GM21786 (cell line): ENCODE measurements at regions not wholly inside any gene's neighbourhood (a gene's known extent, or its start where the extent isn't known, plus 50 kb on each side); places are given as distances from the start of the nearest gene placed in this dataset.

Source experiments
- ATAC-seq: cut with Tn5 transposase; IDR thresholded peaks from one replicate; pipeline ENCODE4 v1.9.1; 2021; ENCODE audit not compliant: unreplicated experiment

DNA sequence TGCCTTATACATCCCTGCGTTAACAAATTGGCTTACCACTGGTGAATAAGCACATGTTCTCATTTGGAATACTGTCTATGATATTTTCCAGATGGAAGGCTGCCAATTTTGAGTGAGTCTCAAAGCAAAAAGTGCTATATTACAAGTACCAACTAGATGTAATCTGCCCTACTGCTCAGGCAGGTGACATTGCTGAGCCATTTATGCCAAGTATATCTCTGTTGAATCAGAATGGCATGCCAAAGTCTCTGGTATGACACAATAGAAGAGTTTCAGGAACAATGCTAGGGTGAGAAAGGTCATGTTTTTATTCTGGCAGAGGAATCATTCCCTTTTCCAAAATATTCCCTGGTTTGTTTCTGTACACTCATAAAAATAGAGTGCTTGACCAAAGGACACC, 356.5 kb downstream of the CDH9 start:
- no peak for ATAC-seq

DNA sequence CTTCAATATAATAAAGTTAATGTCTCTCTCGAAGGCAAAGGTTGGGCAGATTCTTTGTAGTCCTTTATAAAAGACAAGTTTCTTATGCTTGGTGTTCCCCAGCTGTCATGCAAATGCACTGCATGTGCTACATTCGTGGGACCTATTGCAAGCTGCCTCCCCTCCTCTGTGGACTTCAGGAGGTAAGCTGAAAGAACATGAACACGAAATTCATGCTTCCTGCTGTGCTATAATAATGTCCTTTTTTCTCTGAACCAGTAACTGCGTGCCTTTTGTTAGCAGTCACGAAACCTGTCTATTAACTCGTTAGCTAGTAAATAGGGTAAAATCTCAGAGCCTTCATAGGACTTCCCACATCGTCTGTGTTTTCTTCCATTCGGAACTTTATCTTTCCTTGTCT, 363.5 kb downstream of the CDH9 start:
- ATAC-seq, result no peak

DNA sequence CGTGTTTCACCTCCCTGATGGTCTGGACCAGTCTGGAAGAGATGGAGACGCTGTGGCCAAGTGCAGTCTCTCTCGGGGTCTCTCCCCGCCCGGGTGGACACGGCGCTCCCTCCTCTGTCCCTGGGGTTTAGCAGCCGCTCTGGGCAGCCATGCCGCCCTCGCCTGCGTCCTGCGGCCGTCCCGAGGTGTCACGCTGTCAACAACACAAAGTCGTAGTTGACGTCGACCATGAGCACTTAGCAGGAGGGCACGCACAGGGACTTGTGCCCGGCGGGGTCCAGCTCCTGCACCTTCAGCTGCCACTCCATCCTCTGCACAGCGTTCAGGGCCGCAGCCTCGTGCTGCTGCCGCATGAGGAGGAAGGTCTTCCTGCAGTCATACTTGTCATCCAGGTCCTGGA, 368.9 kb downstream of the CDH9 start:
- no peak for ATAC-seq

DNA sequence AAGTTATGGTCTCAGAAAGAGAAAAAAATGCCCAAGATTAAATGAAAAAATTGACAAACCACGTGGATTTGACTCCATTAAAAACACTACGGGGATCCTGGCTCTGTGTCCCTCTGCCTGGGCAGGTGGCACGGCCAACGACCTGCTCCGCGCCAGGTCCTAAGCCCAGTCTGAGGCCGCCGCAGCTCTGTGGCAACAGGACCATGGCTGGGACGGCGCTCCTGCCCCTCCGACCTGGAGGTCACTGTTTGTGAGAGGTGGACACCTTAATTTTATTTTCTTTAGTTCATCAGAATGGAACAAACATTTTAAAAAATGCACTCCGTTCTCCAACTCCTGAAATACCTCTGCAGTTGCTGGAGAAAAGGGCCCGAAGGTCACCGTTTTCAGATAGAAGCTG, 369.4 kb downstream of the CDH9 start:
- ATAC-seq, result no peak

DNA sequence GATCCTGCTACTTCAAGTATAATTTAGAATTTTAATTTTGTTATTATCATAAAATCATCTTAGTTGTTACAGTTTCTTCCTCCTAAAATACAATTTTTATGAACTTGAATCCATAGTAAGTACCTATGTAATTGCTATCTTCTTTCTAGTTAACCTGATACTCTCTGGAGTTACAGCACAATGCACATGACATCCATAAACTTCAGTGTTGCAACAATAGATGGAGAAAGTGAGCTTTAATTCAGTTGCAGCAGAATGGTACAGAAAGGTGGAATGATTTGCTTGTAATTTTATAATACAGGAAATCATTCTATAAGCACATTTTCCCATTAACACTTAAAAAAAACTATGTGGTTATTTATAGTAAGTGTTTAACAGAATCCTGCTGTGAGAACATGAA, 372.0 kb downstream of the CDH9 start:
- no peak for ATAC-seq

DNA sequence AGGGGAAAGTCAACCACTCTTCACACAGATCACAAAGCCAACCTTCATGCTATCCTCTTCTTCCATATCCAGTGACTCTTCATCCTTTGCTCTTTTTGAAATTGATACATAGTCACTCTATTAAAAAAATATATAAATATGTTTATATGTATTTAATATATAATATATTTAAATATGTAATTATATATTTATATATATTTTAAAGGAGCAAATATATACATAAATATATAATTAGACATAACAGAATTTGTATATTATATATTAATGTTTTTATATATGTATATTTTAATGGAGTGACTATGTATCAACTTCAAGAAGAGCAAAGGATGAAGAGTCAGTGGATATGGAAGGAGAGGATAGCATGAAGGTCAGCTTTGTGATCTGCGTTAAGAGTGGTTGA, 374.9 kb downstream of the CDH9 start:
- no peak for ATAC-seq

DNA sequence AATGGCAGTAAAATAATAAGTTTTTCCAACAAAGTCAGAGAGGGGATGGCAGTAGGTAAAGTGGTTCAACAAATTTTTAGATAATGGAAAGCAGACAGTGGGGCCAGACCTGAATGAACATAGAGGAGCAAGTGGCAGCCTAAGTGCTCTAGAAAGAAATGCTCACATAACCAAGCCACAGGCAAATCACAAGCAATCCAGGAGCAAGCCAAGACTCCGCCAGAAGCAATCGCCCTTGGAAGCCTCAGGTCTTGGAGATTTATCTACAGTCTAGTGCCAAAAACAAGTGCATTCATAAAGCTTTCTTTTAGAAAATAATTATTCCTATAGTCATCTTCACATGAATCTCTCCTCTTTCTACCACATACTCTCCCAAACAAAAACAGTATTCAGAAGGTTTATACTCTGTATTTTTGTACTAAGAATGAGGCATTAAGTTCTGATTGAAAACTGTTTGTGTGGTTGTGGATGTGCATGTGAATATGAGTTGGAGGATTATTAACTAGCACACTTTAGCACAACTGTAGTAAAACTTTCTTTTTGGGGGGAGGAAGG, 375.5 kb downstream of the CDH9 start:
- ATAC-seq, result no peak

DNA sequence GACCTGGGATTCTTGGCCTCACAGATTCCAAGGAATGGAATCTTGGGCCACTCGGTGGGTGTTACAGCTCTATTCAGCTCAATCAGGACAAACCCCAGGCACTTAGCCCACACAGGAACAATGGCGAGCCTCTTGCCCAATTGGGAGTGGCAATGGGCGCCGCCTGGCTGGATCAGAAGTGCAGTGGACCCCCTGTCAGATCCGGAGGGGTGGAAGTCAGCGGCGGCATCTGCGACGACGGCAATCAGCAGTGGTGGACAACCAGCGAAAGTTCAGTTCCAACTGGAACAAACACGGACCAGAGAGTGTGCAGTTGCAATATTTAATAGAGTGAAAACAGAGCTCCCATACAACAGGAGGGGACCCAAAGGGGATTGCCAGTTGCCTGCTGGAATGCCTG, 378.3 kb downstream of the CDH9 start:
- ATAC-seq, result no peak

DNA sequence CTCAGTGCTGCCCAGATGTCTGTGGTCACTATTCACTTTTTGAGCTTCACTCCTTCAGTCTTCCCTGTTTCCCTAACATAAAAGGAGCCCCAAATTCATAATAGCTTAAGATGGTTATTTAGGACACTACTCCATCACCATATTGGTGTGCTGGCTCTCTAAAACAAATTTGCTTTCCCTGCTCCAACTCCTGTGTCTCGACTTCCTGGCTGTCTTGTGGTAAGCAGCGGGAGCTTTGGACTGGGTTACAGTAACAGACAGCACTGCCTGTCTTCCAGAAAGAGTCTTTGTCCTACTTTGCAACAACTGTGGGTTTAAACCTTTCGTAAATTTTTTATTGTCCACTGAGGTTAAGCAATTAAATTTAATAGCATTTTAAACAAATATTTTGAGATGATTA, 389.4 kb downstream of the CDH9 start:
- ATAC-seq, result no peak

DNA sequence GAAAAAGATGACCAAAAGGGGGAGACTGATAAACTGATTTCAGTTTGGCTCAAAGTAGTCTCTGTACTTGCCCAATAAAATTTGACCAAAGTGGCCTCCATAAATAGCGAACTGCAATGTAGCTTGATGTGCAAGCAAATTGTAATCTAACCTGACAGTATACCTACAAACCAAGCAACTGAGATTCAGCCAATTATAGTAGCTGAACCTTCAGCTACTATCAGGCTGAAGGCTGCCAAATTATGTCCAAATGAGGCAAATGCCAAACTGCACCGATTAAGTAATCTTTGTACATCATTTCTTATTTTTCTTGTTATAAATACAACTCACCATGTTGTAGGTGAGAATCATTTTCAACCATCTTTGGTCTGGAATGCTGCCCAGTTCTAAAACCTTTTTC, 390.6 kb downstream of the CDH9 start:
- ATAC-seq, result no peak

DNA sequence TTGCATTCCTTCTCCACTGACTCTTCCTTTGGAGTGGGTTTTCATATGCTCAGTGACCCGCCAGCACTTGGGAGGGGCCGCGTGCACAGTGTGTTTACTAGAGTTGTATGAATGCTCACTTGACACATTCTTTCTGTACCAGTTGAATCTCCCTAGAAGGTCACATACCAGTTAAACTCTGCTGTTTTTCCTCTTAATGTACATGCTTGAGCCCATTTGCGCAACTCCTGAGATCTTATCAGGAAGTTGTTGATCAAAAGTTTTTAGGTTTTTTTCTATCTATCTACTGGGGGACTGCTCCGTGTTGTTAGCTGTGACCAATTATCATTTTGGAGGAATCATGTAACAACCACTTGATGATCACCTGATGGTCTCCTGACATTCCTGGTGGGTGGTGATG, 392.7 kb downstream of the CDH9 start:
- no peak for ATAC-seq

DNA sequence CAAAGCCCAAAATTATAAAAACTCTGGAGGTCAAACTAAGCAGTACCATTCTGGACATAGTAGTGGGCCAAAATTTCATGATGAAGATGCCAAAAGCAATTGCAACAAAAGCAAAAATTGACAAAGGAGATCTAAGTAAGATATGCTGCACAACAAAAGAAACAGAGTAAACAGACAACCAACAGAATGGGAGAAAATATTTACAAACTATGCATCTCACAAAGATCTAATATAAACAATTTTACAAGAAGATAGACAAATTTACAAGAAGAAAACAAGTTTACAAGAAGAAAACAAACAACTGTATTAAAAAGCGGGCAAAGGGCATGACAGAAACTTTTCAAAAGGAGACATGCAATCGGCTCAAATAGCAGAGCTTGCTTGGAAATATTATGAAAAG, 396.9 kb downstream of the CDH9 start:
- no peak for ATAC-seq

DNA sequence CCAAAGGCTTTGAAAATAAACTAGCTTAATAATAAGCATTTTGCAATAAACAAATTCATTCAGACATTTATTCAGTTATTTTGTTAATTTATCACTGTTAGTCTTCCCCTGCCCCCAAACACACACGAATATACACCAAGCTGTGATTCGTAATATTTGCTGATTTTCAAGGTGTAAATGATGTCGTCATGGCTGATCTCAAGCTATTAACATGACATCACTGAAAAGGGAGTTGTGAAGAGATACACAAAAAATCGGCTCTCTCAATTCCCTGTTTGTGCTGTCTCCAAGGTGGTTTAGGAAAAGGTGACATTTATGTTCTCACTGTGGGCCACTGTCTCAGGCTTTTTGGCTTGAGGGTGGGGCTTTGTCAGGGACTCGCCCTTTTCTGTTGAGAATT, 413.3 kb downstream of the CDH9 start:
- ATAC-seq, result no peak

DNA sequence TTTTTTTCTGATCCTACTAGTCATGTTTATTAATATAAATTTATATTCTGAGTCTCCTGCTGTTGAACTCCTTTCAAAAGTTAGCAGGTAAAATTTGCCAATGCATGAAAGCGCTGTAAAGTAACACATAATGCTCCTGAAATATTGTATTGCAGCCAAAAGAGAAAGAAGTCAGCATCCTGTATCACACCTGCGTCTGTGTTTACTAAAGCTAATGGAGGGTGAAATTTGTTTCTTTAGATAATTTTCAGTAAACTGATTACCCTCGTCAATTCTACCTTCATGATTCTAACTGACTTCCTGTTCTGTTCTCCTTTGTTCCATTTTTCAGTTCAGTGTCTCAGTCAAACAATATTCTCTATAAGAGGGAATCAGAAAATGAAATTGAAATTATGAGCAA, 415.4 kb downstream of the CDH9 start:
- ATAC-seq, result no peak

DNA sequence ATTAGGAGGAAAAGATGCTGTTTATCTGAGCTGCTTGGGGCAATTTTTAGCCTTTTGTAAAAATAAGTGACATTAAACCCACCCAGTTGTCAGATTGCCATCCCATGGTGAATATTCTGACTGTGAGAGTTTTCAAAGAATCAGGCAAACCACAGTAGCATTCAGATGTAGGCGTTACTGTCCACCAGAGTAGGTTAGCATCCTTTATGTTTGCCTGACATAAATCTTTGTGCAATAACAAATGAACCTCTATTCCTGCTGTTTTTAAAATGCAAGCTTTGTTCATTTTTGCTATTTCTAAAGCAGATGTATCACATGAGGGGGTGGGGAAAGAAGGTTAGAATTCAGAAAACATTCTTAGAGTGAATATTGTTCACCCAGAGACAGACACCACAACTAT, 427.8 kb downstream of the CDH9 start:
- ATAC-seq, result no peak

DNA sequence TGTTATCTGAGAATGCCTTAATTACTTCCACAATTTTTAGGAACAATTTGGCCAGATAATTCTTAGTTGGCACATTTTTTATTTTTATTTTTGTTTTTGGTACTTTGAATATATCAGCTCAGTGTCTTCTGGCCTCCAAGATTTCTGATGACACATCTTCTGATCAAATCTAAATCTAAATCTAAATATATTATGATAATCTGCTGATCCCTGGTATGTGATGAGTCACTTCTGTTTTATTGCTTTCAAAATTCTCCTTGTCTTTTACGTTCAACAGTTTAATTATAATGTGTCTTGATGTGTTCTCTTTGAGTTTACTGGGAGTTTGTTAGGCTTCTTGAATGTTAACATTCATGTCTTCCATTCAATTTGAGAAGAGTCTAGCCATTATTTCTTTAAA, 436.8 kb downstream of the CDH9 start:
- ATAC-seq, result no peak

DNA sequence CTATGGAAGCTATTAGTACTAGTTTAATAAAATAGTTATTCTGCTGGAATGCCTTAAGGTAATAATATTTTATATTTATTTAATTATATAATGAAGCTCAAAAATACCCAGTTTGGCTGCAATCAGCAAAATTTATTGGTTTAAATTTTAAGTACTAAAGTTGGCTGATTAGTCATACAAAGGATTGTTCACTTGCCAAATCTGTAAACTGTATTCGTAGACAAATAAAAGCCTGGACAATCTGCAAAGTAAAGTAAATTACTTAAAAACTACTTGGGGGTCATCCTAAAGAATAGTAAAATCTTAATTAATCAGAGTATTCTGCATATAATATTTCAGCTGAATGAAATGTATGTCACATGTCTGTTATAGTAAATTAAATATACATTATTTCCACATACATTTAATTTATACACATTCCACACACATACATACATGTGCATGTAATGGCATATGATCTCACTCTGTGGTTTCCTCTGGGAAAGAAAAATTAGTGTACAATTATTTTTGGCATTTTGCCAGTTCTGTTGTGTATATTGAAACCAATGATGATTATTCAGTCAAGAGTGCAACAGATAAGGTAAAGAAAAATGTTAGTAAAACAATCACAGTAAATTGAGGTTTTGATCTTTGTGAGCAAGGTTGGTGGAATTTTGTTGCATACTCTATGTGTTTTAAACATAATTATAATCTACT, 455.9 kb downstream of the CDH9 start:
- ATAC-seq, result no peak

DNA sequence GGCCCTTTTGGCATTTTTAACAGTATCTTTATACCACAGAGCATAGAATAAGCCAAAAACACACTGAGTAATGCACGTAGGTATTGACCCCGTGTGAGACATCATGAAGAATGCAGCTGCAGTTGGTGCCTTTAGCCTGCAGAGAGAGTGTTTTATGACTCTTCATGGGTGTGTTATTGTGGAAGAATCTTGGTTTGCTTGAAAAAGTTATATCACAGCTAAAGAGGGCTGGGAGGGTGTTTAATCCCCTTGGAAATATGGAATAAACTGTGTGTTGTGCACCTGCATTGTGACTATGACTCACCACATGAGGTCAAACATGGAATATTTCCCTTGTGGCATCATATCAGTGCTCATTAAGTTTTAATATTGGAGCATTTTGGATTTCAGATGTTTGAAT, 458.7 kb downstream of the CDH9 start:
- no peak for ATAC-seq

DNA sequence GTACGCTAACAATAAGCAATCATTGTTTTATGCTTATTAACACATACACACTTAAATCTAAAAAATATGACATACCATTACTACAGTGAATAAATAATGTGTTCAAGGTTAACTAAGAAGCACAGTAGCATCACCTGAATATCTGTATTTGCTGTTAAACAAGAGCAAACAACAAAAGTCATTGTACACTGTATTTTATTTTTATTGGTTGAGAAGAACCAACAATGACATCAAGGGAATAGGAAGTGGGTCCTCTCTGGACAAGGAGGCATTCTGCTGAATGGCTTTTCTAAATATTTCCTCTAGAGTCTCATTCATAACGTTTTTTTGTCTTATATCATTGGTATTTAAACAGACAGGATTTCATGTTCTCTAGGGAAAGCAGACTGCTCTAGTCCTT, 460.4 kb downstream of the CDH9 start:
- no peak for ATAC-seq

DNA sequence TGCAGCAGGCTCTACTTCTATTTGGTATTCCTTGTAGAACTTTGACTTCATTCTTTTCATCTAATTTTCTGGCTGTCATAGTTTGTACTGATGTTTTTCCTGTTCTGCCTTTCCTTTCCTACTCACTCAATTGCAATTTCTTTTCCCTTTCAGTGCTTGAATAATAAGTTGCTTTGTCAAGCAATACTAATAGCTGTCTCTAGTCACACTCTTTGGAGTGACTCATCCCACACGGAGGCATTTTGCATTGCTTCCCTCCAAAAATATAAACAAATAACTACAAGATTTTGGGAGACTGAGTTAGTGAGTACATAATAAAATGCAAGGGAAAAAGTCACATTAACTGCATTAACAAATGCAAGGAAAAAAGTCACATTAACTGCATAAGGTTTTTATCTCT, 465.9 kb downstream of the CDH9 start:
- no peak for ATAC-seq

DNA sequence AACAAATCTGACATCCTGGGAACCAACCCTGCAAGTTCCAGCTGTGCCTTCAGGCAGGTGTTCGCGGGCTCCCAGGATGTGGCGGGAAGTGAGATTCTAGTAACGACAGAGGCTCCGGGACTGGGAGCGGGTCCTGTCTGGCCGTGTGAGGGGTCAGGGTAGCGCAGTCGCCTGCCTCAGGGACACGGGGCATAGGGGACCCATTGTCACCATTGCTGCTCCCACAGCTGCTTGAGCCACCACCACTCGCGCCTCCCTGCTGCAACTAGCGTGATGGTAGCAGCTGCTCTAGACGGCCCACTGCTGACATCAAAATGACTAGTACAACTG, 468.5 kb downstream of the CDH9 start:
- no peak for ATAC-seq

DNA sequence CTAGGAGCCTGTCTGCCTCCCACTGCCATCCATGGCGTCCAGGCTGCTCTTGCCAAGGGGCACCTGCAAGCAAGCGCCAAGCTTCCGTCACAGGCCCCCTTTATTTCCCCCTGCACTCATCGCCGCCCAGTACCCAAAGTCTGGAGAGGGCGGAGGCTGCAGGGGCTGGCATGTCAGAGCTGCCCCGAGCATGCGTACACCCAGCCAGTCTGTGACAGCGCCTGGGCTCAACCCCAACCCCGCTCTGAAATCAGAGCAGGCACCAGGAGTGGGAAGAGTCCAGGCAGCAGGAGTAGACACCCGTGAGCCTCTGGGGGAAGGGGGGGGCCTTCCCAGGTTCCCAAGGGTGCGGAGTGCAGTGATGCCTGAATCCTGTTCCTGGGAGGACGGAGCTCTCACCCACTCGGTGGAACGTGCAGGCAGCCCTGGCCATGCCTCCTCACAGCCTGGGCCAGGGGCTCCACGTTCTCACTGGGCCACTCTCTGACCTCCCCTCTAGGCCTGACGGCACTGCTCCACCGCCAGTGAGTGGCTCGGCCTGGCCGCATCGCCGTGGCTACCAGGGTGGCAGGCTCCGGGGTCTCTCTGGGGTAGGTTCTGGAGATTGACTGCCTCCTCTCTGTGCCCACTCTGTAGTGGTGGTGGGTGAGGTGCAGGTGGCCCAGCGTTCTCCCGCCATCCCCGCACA, 469.0 kb downstream of the CDH9 start:
- no peak for ATAC-seq

DNA sequence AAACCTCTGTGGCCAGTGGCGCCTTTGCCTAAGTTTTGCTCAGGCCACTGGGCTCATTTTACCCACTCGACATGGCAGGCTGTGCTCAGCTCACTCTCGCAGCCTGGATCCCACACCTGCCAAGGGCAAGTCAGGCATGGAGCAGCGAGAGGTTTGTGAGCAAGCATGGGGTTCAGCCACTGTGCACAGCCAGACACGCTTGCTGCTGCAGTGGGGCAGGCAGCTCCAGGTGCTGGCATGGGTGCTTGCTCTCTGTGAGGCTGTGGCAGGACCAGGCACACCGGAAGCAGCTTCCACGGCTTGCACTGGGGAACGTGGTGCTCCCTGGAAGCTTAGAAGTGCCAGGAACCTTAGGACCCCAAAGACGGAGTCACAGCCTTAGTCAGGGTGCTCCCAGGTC, 470.1 kb downstream of the CDH9 start:
- no peak for ATAC-seq
